Coronary artery (tissue), 2 donors: ENCODE measurements at regions not wholly inside any gene's neighbourhood (a gene's known extent, or its start where the extent isn't known, plus 50 kb on each side); places are given as distances from the start of the nearest gene placed in this dataset.

Source experiments
- DNase-seq: peaks from one replicate; pipeline ENCODE4 v3.0.0-alpha.2; 2017; ENCODE audit warnings: low spot score
- H3K27ac ChIP-seq, 2 donors: fragments of 200-600 bp; sonication (generic); one replicate each; pipeline ENCODE4 v1.5.1; 2016 to 2019
- H3K4me3 ChIP-seq: fragments of 200-600 bp; sonication (generic); 2 replicates; pipeline ENCODE4 v1.5.1; 2016; ENCODE audit warnings: mild to moderate bottlenecking, moderate library complexity
- TF ChIP-seq, protein P1 (sequence below): fragments of 200-600 bp; sonication (generic); IDR thresholded peaks from one replicate; pipeline ENCODE4 v1.5.1; 2019; ENCODE audit warnings: antibody characterized with exemption

DNA sequence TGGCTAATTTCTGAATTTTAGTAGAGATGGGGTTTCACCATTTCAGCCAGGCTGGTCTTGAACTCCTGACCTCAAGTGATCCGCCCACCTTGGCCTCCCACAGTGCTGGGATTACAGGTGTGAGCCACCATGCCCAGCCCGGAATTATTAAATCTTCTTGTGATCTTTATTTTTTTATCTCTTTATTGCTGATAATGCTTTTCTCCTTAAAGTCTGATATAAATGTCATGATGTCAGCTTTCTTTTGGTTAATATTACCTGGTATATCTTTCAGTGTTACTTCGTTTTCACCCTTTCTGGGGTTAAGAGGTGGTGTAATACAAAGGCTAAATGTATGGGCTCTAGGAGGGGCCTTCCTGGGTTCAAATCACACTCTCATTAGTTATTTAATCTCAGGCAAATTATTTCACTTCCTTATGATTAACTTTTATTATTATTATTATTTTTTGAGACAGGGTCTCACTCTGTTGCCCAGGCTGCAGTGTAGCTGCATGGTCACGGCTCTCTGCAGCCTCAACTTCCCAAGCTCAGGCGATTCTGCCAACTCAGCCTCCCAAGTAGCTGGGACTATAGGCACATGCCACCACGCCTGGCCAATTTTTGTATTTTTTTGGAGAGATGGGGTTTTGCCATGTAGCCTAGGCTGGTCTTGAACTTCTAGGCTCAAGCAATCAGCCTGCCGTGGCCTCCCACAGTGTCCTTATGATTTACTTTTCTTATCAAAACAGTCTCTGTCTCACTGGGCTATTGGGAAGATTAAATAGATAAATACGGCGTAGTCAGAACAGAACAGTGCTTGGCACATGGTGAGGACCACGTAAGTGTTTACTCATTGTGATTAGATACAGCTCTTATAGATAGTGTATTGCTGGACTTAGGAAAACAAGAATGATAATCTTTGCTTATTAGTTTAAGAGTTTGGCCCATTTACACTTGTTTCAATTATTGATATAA is 216.5 kb downstream of the URB2 start:
- no peak for DNase-seq
- TF ChIP-seq, protein P1, sequence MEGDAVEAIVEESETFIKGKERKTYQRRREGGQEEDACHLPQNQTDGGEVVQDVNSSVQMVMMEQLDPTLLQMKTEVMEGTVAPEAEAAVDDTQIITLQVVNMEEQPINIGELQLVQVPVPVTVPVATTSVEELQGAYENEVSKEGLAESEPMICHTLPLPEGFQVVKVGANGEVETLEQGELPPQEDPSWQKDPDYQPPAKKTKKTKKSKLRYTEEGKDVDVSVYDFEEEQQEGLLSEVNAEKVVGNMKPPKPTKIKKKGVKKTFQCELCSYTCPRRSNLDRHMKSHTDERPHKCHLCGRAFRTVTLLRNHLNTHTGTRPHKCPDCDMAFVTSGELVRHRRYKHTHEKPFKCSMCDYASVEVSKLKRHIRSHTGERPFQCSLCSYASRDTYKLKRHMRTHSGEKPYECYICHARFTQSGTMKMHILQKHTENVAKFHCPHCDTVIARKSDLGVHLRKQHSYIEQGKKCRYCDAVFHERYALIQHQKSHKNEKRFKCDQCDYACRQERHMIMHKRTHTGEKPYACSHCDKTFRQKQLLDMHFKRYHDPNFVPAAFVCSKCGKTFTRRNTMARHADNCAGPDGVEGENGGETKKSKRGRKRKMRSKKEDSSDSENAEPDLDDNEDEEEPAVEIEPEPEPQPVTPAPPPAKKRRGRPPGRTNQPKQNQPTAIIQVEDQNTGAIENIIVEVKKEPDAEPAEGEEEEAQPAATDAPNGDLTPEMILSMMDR: no peak
- Histone ChIP-seq H3K27ac (no peak overlapping the region), H3K4me3 (no peak overlapping the region)

DNA sequence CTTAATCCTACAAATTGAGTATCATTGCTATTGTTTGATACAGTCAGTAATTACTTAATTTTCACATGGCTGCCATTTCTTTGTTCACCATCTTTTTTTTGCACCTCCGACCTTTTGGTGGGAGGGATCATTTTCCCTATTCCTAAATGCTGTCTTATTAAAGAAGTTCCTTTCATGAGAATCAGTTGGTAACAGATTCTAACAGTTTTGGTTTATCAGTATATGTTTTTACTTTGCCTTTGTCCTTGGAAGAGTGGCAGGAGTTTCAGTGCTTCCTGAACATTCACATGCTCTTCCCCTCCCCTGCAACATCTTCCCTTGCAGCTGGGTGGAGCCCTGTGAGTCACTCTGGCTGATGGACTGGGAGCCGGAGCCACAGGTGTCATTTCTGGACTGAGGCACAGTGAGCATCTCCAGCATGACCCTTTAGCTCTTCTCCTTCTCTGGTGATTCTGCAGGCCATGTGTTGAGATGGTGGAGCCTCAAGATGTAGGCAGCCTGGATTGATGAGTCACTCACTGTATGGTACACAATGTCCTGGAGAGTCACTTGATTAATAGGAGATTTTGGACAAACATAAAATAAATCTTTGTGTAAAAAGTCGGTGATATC is 217.7 kb downstream of the URB2 start:
- TF ChIP-seq, protein P1: no peak
- no peak for DNase-seq
- Histone ChIP-seq H3K4me3 (no peak overlapping the region), H3K27ac (no peak overlapping the region)

DNA sequence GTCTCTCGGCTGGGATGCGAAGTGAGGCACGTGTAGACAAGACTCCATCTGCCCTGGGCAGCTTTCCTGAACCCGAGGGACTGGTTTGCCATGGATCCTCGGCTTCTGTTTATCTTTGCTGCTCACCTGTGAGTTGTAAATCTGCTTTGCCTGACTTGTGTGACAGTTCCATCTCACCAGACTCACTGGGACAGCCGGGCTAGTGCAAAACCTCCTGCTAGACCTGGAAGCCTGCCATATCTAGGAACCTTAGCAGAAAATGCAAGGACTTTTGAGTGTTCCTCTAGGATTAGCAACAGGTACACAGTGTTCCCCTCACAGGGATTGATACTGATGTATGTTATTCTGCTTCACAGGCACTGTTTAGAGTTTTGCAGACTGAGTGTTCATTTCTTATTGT is 218.6 kb downstream of the URB2 start:
- TF ChIP-seq, protein P1: no peak
- DNase-seq: no peak
- Histone ChIP-seq H3K27ac (no peak overlapping the region), H3K4me3 (no peak overlapping the region)

DNA sequence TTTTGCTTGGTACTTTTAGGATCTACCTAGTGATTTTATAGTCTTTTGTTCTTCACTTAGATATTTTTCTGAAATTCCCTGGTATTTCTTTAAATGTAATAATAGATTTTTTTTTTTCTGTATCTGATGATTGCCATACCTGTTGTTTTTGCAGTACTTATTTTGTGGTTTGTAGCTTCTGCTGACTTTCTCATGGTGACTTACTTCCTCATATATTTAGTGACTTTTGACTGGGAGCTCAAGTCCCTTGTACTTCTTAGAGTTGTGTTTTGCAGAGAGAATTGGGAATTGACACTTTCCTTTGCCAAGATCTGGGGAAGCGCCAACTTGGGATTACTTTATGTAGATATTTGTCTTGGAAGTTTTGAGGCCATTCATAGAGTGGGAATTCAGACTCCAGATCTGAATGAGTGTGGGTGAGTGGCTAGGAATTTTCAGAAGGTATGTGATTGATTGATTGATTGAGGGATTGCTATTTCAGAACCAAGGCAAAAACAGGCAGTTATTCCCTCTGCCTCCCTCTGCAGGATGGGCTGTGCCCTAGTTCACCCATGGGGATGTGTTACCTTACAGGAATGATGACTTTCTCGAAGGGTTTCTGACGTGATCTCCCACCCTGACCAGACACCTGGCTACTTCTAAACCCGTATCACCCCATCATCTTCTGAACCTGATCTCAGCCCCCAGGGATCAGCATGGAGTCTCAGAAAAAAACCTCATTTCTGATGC is 219.5 kb downstream of the URB2 start:
- Histone ChIP-seq H3K4me3 (no peak overlapping the region), H3K27ac (no peak overlapping the region)
- TF ChIP-seq, protein P1: no peak
- no peak for DNase-seq

DNA sequence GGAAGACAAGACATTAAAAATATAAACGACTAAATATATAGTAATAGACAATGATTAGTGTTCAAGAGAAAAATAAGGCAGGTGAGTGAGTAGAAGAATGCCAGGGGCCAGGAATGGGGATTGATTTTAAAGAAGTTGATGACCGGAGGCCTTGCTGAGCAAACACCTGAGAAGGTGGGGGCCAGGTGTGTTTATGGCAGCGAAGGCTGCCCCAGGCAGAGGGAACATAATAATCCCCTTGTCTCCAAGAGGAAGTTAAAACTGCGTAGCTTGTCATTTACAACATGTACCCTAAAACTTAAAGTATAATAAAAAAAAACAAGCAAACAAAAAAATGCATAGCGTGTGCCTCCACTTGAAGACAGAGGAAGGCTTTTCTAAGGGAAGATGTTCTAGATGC is 220.3 kb downstream of the URB2 start:
- TF ChIP-seq, protein P1: no peak
- no peak overlapping the region for H3K4me3 ChIP-seq
- no peak overlapping the region for H3K27ac ChIP-seq
- no peak for DNase-seq

DNA sequence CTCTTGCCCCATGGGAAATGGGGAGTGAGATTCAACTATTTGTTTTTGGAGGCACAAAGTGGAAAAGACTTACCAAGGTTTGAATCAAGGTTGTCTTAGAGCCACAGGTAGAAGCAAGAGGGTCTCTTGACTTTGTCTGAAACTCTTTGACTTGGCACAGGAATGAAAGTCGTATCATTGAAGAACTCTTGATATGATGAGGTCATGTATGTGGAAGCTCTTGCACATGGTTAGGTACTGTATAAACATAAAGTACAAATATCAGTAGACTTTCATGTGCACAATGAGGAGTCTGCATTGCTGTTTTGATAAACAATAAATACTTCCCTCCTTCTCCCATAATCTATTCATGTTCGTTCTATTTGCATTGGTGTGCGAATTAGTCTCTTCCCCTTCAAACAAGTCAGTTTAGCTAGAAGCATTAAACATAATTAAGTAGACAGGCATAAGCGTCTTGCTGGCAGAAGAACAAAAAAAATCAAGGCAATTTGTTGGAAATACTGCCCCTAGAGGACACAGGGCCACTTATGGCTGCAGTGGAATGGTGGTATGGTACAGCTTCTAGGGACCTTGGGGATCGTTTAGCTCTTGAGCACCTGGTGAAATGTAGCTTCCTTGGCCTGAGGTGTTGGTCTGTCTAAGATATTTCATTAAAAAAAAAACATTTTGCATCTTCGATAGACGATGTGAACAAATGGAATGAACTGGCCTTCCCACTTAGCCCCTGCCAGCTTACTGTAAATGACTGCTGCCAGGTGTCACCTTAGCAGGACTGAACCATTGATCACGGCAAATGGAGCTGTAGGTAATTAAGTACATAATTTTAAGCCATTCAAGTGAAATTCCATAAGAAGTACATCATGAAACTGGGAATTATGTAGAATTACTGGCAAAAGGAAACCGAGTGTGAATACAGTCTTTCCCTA is 218.0 kb upstream of the GALNT2 start:
- DNase-seq: no peak
- Histone ChIP-seq H3K27ac (no peak overlapping the region), H3K4me3 (no peak overlapping the region)
- TF ChIP-seq, protein P1: no peak
